HEK293 (cell line): ENCODE measurements at regions not wholly inside any gene's neighbourhood (a gene's known extent, or its start where the extent isn't known, plus 50 kb on each side); places are given as distances from the start of the nearest gene placed in this dataset.

Source experiments
- CTCF ChIA-PET: fragments of 350-600 bp; formaldehyde crosslinking; extraction: SDS; loops from one replicate; lab custom pipeline; 2021; ENCODE audit warnings: antibody characterized with exemption; lab: Yijun Ruan, JAX
- POLR2A ChIA-PET: fragments of 300-600 bp; formaldehyde crosslinking; extraction: SDS; loops from one replicate; lab custom pipeline; 2020; ENCODE audit warnings: antibody characterized with exemption, inconsistent platforms; lab: Yijun Ruan, JAX
- H3K27ac ChIP-seq: fragments of 200-500 bp; sonication (Bioruptor generic); 2 replicates; pipeline ENCODE4 v1.5.1; 2014; ENCODE audit warnings: low read depth, low read length, control low read depth, inconsistent platforms; ENCODE audit errors: extremely low read depth
- H3K36me3 ChIP-seq, 2 experiments: fragments of 200-500 bp in 1 of 2; sonication (Bioruptor generic) in 1 of 2; 1 replicate in 1 of 2; 2 replicates in 1 of 2; pipeline ENCODE4 v1.5.1; 2014 to 2017; ENCODE audit warnings: inconsistent platforms in 2 of 2, low read length in 2 of 2; ENCODE audit not compliant: control insufficient read depth in 2 of 2, insufficient read depth in 1 of 2
- H3K4me1 ChIP-seq: fragments of 200-500 bp; sonication (Bioruptor generic); 2 replicates; pipeline ENCODE4 v1.5.1; 2014; ENCODE audit warnings: mild to moderate bottlenecking, low read length, inconsistent platforms; ENCODE audit not compliant: control insufficient read depth, insufficient read depth
- H3K4me3 ChIP-seq: 2 replicates; pipeline ENCODE4 v1.5.1; 2011; ENCODE audit warnings: low read depth, mild to moderate bottlenecking, control low read depth, low read length, moderate library complexity
- H3K9me3 ChIP-seq: fragments of 200-500 bp; sonication (Bioruptor generic); 2 replicates; pipeline ENCODE4 v1.5.1; 2014; ENCODE audit warnings: low read depth, low read length, inconsistent platforms; ENCODE audit not compliant: control insufficient read depth, insufficient read depth
- HOXA7 ChIP-seq: sonication (generic); formaldehyde crosslinking; IDR thresholded peaks from 2 replicates; pipeline ENCODE4 v1.8.1; 2022; ENCODE audit warnings: missing genetic modification reagents, borderline replicate concordance
- MZF1 ChIP-seq: fragments of 450-650 bp; formaldehyde crosslinking; IDR thresholded peaks from 2 replicates; pipeline ENCODE4 v1.5.1; 2017; ENCODE audit warnings: missing biosample characterization, missing genetic modification characterization, borderline replicate concordance
- SP7 ChIP-seq: fragments of 450-650 bp; formaldehyde crosslinking; IDR thresholded peaks from 2 replicates; pipeline ENCODE4 v1.5.1; 2016; ENCODE audit warnings: missing biosample characterization, missing genetic modification characterization
- ZBTB7A ChIP-seq: fragments of 450-650 bp; formaldehyde crosslinking; IDR thresholded peaks from 2 replicates; pipeline ENCODE4 v1.5.1; 2016; ENCODE audit warnings: low read depth, missing biosample characterization, missing genetic modification characterization
- ZNF223 ChIP-seq: fragments of 450-650 bp; formaldehyde crosslinking; IDR thresholded peaks from 2 replicates; pipeline ENCODE4 v1.5.1; 2016; ENCODE audit warnings: missing biosample characterization, missing genetic modification characterization
- ZNF311 ChIP-seq: fragments of 450-650 bp; formaldehyde crosslinking; IDR thresholded peaks from 2 replicates; pipeline ENCODE4 v1.5.1; 2017; ENCODE audit warnings: missing biosample characterization, missing genetic modification characterization, borderline replicate concordance
- ZNF341 ChIP-seq: fragments of 450-650 bp; formaldehyde crosslinking; IDR thresholded peaks from 2 replicates; pipeline ENCODE4; 2016; ENCODE audit warnings: low read depth, missing biosample characterization, missing genetic modification characterization
- ZNF48 ChIP-seq: fragments of 450-650 bp; formaldehyde crosslinking; IDR thresholded peaks from 2 replicates; pipeline ENCODE4 v1.5.1; 2016; ENCODE audit warnings: missing biosample characterization, missing genetic modification characterization
- ZNF585B ChIP-seq: fragments of 450-650 bp; formaldehyde crosslinking; IDR thresholded peaks from 2 replicates; pipeline ENCODE4 v1.5.1; 2016; ENCODE audit warnings: missing biosample characterization, missing genetic modification characterization
- ZNF664 ChIP-seq: fragments of 450-650 bp; formaldehyde crosslinking; IDR thresholded peaks from 2 replicates; pipeline ENCODE4 v1.5.1; 2016; ENCODE audit warnings: missing biosample characterization, missing genetic modification characterization
- TF ChIP-seq, protein P1 (sequence below): fragments of 450-650 bp; formaldehyde crosslinking; IDR thresholded peaks from 2 replicates; pipeline ENCODE4 v1.5.1; 2016; ENCODE audit warnings: missing biosample characterization, missing genetic modification characterization
- TF ChIP-seq, protein P2 (sequence below): fragments of 450-650 bp; formaldehyde crosslinking; IDR thresholded peaks from 2 replicates; pipeline ENCODE4 v1.5.1; 2016; ENCODE audit warnings: missing biosample characterization, missing genetic modification characterization
- TF ChIP-seq, protein P3 (sequence below): IDR thresholded peaks from 2 replicates; pipeline ENCODE4 v1.6.1; 2011; ENCODE audit warnings: mild to moderate bottlenecking, low read depth, low read length, borderline replicate concordance
- TF ChIP-seq, protein P4 (sequence below): fragments of 450-650 bp; formaldehyde crosslinking; IDR thresholded peaks from 2 replicates; pipeline ENCODE4 v1.5.1; 2016; ENCODE audit warnings: missing biosample characterization, missing genetic modification characterization
- TF ChIP-seq, protein P5 (sequence below): fragments of 450-650 bp; formaldehyde crosslinking; IDR thresholded peaks from 2 replicates; pipeline ENCODE4 v1.5.1; 2017; ENCODE audit warnings: missing biosample characterization, missing genetic modification characterization
- TF ChIP-seq, protein P6 (sequence below): fragments of 450-650 bp; formaldehyde crosslinking; IDR thresholded peaks from 2 replicates; pipeline ENCODE4 v1.5.1; 2017; ENCODE audit warnings: missing biosample characterization, missing genetic modification characterization
- TF ChIP-seq, protein P7 (sequence below): fragments of 450-650 bp; formaldehyde crosslinking; IDR thresholded peaks from 2 replicates; pipeline ENCODE4 v1.5.1; 2016; ENCODE audit warnings: missing biosample characterization, missing genetic modification characterization, low read depth

DNA sequence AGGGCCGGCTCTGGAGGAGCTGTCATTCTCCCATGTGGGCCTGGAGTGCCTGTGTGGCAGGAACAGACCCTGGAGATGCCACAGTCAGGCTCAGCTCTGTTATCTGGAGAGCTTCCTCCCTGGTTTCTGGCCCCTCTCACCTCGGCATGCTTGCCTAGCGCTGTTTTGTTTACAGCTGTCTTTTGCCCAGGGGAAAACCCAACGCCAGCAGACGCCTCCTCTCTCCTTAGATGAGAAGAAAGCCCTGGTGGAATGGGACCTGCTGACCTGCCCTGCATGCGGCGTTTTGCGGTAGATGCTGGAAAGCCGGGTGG, 104.9 kb downstream of the CRYAA start (continued):
- TF ChIP-seq, protein P1, sequence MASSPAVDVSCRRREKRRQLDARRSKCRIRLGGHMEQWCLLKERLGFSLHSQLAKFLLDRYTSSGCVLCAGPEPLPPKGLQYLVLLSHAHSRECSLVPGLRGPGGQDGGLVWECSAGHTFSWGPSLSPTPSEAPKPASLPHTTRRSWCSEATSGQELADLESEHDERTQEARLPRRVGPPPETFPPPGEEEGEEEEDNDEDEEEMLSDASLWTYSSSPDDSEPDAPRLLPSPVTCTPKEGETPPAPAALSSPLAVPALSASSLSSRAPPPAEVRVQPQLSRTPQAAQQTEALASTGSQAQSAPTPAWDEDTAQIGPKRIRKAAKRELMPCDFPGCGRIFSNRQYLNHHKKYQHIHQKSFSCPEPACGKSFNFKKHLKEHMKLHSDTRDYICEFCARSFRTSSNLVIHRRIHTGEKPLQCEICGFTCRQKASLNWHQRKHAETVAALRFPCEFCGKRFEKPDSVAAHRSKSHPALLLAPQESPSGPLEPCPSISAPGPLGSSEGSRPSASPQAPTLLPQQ (tag by site-specific recombination), result no peak
- TF ChIP-seq ZNF223 (tag by site-specific recombination) (no peak), ZBTB7A (tag by site-specific recombination) (no peak), HOXA7 (CRISPR knock-in tag) (no peak), MZF1 (tag by site-specific recombination) (no peak), SP7 (no peak), ZNF585B (tag by site-specific recombination) (no peak), ZNF48 (no peak)
- TF ChIP-seq, protein P2, sequence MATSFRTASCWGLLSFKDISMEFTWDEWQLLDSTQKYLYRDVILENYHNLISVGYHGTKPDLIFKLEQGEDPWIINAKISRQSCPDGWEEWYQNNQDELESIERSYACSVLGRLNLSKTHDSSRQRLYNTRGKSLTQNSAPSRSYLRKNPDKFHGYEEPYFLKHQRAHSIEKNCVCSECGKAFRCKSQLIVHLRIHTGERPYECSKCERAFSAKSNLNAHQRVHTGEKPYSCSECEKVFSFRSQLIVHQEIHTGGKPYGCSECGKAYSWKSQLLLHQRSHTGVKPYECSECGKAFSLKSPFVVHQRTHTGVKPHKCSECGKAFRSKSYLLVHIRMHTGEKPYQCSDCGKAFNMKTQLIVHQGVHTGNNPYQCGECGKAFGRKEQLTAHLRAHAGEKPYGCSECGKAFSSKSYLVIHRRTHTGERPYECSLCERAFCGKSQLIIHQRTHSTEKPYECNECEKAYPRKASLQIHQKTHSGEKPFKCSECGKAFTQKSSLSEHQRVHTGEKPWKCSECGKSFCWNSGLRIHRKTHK (tag by site-specific recombination), result no peak
- TF ChIP-seq, protein P3, sequence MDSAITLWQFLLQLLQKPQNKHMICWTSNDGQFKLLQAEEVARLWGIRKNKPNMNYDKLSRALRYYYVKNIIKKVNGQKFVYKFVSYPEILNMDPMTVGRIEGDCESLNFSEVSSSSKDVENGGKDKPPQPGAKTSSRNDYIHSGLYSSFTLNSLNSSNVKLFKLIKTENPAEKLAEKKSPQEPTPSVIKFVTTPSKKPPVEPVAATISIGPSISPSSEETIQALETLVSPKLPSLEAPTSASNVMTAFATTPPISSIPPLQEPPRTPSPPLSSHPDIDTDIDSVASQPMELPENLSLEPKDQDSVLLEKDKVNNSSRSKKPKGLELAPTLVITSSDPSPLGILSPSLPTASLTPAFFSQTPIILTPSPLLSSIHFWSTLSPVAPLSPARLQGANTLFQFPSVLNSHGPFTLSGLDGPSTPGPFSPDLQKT, result no peak
- TF ChIP-seq, protein P4, sequence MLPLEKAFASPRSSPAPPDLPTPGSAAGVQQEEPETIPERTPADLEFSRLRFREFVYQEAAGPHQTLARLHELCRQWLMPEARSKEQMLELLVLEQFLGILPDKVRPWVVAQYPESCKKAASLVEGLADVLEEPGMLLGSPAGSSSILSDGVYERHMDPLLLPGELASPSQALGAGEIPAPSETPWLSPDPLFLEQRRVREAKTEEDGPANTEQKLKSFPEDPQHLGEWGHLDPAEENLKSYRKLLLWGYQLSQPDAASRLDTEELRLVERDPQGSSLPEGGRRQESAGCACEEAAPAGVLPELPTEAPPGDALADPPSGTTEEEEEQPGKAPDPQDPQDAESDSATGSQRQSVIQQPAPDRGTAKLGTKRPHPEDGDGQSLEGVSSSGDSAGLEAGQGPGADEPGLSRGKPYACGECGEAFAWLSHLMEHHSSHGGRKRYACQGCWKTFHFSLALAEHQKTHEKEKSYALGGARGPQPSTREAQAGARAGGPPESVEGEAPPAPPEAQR (tag by site-specific recombination), result no peak

DNA sequence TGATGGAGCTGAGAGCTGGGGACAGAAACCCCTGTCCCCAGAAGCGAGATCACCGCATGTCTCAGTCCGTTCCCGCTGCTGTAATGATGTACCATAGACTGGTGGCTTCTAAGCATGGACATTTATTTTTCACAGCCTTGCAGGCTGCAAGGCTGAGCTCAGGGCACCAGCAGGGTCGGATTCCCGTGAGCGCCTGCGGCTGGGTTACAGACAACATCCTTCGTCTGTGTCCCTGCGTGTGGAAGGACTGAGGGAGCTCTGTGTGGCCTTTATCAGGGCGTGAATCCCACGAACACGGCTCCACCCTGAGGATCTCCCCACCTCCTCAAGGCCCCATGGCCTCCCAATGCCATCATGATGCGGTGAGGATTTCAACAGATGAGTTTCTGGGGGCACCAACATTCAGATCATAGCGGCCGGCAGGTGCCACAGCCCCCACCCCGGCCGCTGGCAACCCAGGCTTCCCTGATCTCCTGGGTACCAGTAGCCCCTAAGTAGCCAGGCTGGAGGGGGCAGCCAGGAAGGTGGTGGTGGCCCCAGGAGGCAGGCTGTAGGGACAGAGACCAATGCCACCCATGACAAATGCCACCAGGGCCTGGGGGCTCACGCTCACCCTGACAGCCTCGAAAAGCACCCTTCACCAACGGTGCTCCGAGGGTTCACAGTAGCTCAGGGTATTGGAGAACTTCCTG, 104.4 kb downstream of the CRYAA start:
- Histone ChIP-seq H3K4me1 (no peaks in the 10 kb centered on the region), H3K36me3 (no peaks in the 10 kb centered on the region), H3K27ac (no peak overlapping the region), H3K9me3 (no peaks in the 10 kb centered on the region), H3K4me3 (no peak overlapping the region)
- TF ChIP-seq, protein P5, sequence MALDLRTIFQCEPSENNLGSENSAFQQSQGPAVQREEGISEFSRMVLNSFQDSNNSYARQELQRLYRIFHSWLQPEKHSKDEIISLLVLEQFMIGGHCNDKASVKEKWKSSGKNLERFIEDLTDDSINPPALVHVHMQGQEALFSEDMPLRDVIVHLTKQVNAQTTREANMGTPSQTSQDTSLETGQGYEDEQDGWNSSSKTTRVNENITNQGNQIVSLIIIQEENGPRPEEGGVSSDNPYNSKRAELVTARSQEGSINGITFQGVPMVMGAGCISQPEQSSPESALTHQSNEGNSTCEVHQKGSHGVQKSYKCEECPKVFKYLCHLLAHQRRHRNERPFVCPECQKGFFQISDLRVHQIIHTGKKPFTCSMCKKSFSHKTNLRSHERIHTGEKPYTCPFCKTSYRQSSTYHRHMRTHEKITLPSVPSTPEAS (tag by site-specific recombination), result no peak
- TF ChIP-seq ZNF664 (tag by site-specific recombination) (no peak), ZNF341 (tag by site-specific recombination) (no peak), ZNF311 (tag by site-specific recombination) (no peak)
- TF ChIP-seq, protein P6, sequence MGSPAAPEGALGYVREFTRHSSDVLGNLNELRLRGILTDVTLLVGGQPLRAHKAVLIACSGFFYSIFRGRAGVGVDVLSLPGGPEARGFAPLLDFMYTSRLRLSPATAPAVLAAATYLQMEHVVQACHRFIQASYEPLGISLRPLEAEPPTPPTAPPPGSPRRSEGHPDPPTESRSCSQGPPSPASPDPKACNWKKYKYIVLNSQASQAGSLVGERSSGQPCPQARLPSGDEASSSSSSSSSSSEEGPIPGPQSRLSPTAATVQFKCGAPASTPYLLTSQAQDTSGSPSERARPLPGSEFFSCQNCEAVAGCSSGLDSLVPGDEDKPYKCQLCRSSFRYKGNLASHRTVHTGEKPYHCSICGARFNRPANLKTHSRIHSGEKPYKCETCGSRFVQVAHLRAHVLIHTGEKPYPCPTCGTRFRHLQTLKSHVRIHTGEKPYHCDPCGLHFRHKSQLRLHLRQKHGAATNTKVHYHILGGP (tag by site-specific recombination), result no peak
- TF ChIP-seq, protein P7, sequence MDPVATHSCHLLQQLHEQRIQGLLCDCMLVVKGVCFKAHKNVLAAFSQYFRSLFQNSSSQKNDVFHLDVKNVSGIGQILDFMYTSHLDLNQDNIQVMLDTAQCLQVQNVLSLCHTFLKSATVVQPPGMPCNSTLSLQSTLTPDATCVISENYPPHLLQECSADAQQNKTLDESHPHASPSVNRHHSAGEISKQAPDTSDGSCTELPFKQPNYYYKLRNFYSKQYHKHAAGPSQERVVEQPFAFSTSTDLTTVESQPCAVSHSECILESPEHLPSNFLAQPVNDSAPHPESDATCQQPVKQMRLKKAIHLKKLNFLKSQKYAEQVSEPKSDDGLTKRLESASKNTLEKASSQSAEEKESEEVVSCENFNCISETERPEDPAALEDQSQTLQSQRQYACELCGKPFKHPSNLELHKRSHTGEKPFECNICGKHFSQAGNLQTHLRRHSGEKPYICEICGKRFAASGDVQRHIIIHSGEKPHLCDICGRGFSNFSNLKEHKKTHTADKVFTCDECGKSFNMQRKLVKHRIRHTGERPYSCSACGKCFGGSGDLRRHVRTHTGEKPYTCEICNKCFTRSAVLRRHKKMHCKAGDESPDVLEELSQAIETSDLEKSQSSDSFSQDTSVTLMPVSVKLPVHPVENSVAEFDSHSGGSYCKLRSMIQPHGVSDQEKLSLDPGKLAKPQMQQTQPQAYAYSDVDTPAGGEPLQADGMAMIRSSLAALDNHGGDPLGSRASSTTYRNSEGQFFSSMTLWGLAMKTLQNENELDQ (tag by site-specific recombination), result no peak
- ChIA-PET POLR2A (no interaction called here), CTCF (no interaction called here)
